ENCODE measurements at regions not wholly inside any gene's neighbourhood (a gene's known extent, or its start where the extent isn't known, plus 50 kb on each side); places are given as distances from the start of the nearest gene placed in this dataset.

DNA sequence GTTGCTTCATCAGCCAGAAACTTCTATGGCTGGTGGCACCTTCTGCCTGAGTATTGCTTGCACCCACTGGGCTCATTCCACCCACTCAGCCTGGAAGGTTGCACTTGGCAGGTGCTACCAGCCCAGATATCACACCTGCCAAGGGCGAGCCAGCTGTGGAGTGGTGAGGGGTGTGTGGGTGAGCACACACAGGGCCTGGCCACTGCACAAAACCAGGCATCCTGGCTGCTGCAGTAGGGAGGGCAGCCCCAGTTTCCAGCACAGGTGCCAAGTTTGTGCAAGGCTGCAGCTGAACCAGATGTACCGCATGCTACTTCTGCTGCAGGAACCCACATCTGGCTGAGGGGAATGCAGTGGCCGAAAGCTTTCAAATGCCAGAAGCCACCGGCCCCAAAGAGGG, 1147.8 kb downstream of the FSCB start:
- Mint-ChIP-seq H3K4me3 (ENCODE audit: unreplicated experiment) (no peak overlapping the region), H3K27ac (ENCODE audit: unreplicated experiment) (no peak overlapping the region), H3K4me1 (ENCODE audit: low read depth, unreplicated experiment) (no peaks in the 10 kb centered on the region), H3K9me3 (ENCODE audit: unreplicated experiment) (no peaks in the 10 kb centered on the region), H3K36me3 (ENCODE audit: insufficient read depth, unreplicated experiment) (no peaks in the 10 kb centered on the region), H3K27me3 (ENCODE audit: insufficient read depth, unreplicated experiment) (no peaks in the 10 kb centered on the region)
- CTCF ChIA-PET, result no interaction called here
- intact Hi-C loops (cut with micrococcal nuclease; ENCODE audit: unreplicated experiment), result no loop called here
- TF ChIP-seq, protein P1, sequence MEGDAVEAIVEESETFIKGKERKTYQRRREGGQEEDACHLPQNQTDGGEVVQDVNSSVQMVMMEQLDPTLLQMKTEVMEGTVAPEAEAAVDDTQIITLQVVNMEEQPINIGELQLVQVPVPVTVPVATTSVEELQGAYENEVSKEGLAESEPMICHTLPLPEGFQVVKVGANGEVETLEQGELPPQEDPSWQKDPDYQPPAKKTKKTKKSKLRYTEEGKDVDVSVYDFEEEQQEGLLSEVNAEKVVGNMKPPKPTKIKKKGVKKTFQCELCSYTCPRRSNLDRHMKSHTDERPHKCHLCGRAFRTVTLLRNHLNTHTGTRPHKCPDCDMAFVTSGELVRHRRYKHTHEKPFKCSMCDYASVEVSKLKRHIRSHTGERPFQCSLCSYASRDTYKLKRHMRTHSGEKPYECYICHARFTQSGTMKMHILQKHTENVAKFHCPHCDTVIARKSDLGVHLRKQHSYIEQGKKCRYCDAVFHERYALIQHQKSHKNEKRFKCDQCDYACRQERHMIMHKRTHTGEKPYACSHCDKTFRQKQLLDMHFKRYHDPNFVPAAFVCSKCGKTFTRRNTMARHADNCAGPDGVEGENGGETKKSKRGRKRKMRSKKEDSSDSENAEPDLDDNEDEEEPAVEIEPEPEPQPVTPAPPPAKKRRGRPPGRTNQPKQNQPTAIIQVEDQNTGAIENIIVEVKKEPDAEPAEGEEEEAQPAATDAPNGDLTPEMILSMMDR (IDR thresholded peaks at IDR 0.05; ENCODE audit: insufficient read depth in 1 of 2, low read depth in 1 of 2, low read length in 1 of 2, severe bottlenecking in 1 of 2, unreplicated experiment in 1 of 2), result no peak
- POLR2A ChIA-PET, result no interaction called here
- DNase-seq, result no peak
- no peaks in the 10 kb centered on the region for H3K4me1 ChIP-seq
- no peak overlapping the region for H3K4me3 ChIP-seq (ENCODE audit: low read depth, low read length)
- H3K27me3 ChIP-seq (replicated peaks; ENCODE audit: control insufficient read depth, insufficient read depth, low read length), result no peaks in the 10 kb centered on the region
- BruUV-seq (replicated peaks), result no TSS peak
- no peaks in the 10 kb centered on the region for H3K36me3 ChIP-seq (ENCODE audit: control insufficient read depth, insufficient read depth, low read length)
- H3K9me3 ChIP-seq, result no peaks in the 10 kb centered on the region

DNA sequence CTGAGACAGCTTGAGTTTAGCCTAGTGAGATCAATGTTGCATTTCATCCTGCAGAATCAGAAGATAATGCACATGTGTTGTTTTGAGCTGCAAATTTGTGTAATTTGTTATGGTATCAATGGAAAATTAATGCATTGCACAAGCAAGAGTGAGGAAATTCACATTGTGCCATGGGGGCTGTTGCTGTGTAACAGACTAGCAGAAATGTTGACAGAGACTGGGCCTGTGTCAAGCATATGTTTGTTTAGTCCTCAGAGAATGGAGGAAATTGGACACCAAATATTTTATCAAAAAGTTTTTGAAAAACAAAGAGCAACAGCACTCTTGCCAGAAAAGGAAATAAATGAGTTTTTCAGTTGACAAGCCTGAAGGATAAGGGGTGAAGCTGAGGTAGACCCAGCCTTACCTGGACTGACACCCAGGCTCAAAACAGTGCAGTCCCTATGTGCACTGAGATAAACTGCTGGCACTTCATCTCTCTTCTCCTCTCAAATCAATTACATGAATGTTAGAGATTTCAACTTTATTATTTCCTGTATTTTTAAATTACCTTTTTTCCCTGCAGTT, 1150.0 kb downstream of the FSCB start:
- H3K27me3 ChIP-seq (replicated peaks; ENCODE audit: control insufficient read depth, insufficient read depth, low read length), result no peaks in the 10 kb centered on the region
- intact Hi-C loops (cut with micrococcal nuclease; ENCODE audit: unreplicated experiment), result no loop called here
- H3K36me3 ChIP-seq (ENCODE audit: control insufficient read depth, insufficient read depth, low read length), result no peaks in the 10 kb centered on the region
- BruUV-seq (replicated peaks), result no TSS peak
- TF ChIP-seq, protein P1 (IDR thresholded peaks at IDR 0.05; ENCODE audit: insufficient read depth in 1 of 2, low read depth in 1 of 2, low read length in 1 of 2, severe bottlenecking in 1 of 2, unreplicated experiment in 1 of 2), result no peak
- H3K9me3 Mint-ChIP-seq (ENCODE audit: unreplicated experiment), result no peaks in the 10 kb centered on the region
- no peaks in the 10 kb centered on the region for H3K36me3 Mint-ChIP-seq (ENCODE audit: insufficient read depth, unreplicated experiment)
- no peaks in the 10 kb centered on the region for H3K4me1 Mint-ChIP-seq (ENCODE audit: low read depth, unreplicated experiment)
- POLR2A ChIA-PET, result no interaction called here
- CTCF ChIA-PET, result no interaction called here
- H3K9me3 ChIP-seq, result no peaks in the 10 kb centered on the region
- no peak overlapping the region for H3K4me3 Mint-ChIP-seq (ENCODE audit: unreplicated experiment)
- DNase-seq, result no peak
- no peaks in the 10 kb centered on the region for H3K27me3 Mint-ChIP-seq (ENCODE audit: insufficient read depth, unreplicated experiment)
- no peak overlapping the region for H3K4me3 ChIP-seq (ENCODE audit: low read depth, low read length)
- no peak overlapping the region for H3K27ac Mint-ChIP-seq (ENCODE audit: unreplicated experiment)
- H3K4me1 ChIP-seq, result no peaks in the 10 kb centered on the region

DNA sequence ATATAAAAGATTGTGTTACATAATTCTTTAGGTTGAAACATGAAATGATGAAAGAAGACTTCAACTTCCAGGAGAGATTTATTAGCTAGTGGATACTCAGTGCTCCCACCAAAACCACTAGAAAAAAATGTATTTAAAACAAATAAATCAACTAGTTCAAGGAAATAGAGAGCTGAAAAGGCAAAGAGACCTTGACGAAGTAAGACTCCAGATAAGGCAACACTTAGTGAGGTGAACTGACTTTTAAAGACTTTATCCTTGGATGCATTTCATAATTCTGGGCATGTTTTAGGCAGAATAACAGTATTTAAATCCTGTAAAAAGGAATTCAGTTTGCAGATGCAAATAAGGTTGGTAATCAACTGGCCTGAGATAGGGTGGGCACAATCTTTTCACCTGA, 1150.7 kb downstream of the FSCB start:
- no peak overlapping the region for H3K4me3 ChIP-seq (ENCODE audit: low read depth, low read length)
- H3K36me3 ChIP-seq (ENCODE audit: control insufficient read depth, insufficient read depth, low read length), result no peaks in the 10 kb centered on the region
- POLR2A ChIA-PET, result no interaction called here
- H3K4me1 ChIP-seq, result no peaks in the 10 kb centered on the region
- Mint-ChIP-seq H3K27me3 (ENCODE audit: insufficient read depth, unreplicated experiment) (no peaks in the 10 kb centered on the region), H3K36me3 (ENCODE audit: insufficient read depth, unreplicated experiment) (no peaks in the 10 kb centered on the region), H3K9me3 (ENCODE audit: unreplicated experiment) (no peaks in the 10 kb centered on the region), H3K4me1 (ENCODE audit: low read depth, unreplicated experiment) (no peaks in the 10 kb centered on the region), H3K4me3 (ENCODE audit: unreplicated experiment) (no peak overlapping the region), H3K27ac (ENCODE audit: unreplicated experiment) (no peak overlapping the region)
- BruUV-seq (replicated peaks), result no TSS peak
- no peaks in the 10 kb centered on the region for H3K27me3 ChIP-seq (replicated peaks; ENCODE audit: control insufficient read depth, insufficient read depth, low read length)
- H3K9me3 ChIP-seq, result no peaks in the 10 kb centered on the region
- intact Hi-C loops (cut with micrococcal nuclease; ENCODE audit: unreplicated experiment), result no loop called here
- DNase-seq, result no peak
- CTCF ChIA-PET, result no interaction called here
- TF ChIP-seq, protein P1 (IDR thresholded peaks at IDR 0.05; ENCODE audit: insufficient read depth in 1 of 2, low read depth in 1 of 2, low read length in 1 of 2, severe bottlenecking in 1 of 2, unreplicated experiment in 1 of 2), result no peak

All from Caco-2 (cell line).